ENCODE measurements at regions not wholly inside any gene's neighbourhood (a gene's known extent, or its start where the extent isn't known, plus 50 kb on each side); places are given as distances from the start of the nearest gene placed in this dataset.

DNA sequence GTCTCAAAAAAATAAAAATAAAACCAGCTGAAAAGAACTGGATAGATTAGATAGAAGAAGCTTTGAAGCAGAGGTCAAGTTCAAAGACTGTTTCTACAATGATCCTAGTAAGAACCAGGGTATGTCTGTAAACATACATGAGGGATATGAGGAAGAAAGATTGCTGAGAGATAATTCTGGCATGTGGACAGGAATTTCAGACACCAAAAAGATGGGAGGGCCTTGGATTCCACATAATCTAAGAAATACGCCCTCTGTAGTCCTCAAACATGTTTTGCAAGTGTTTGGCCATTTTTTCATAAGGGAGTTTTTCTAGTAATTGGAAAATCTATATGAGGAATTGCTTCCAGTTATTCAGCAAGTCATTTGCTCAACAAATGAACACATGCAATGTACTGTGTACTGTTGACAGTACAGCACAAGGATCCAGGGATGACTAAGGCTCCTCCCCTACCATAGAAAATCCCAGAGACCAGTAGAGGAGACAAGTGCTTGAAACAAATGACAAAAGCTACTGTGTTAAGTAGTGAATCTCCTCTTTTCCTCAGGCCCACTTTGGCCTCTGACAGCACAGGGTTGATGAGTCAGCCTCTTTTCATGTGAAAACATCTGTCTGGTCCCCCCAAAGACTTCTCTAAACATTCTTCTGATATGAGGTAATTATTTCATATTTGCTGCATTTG lies 795.9 kb downstream of the MAFB start:
- BruUV-seq (replicated peaks): no TSS peak
- H3K4me3 ChIP-seq (ENCODE audit: low read length): no peak overlapping the region
- H3K27me3 ChIP-seq (ENCODE audit: low read length): no peaks in the 10 kb centered on the region
- H3F3A ChIP-seq (ENCODE audit: low read length, unreplicated experiment): no peaks in the 10 kb centered on the region
- H3K9ac ChIP-seq (ENCODE audit: low read length): no peak overlapping the region
- H2AFZ ChIP-seq (ENCODE audit: low read length): no peak overlapping the region
- peaks cover 39% of the 10 kb centered on the region; the same call in 1 of the 2 replicates for H3K9me3 ChIP-seq (ENCODE audit: low read length)
- ATAC-seq: no peak
- H3K4me1 ChIP-seq (ENCODE audit: insufficient read depth, low read length): no peaks in the 10 kb centered on the region
- no peaks in the 10 kb centered on the region for H3K79me2 ChIP-seq (ENCODE audit: low read length)
- H3K27ac ChIP-seq (ENCODE audit: low read length): no peak overlapping the region
- ChIA-PET CTCF (no interaction called here), POLR2A (ENCODE audit: unreplicated experiment) (no interaction called here)
- intact Hi-C loops (cut with micrococcal nuclease): no loop called here
- no peaks in the 10 kb centered on the region for H3K9me2 ChIP-seq (replicated peaks; ENCODE audit: low read length)
- TF ChIP-seq EZH2phosphoT487 (IDR thresholded peaks at IDR 0.05; ENCODE audit: borderline replicate concordance, low read length) (no peak), EZH2 (IDR thresholded peaks at IDR 0.05; ENCODE audit: low read length, unreplicated experiment) (no peak)
- TF ChIP-seq, protein P1, sequence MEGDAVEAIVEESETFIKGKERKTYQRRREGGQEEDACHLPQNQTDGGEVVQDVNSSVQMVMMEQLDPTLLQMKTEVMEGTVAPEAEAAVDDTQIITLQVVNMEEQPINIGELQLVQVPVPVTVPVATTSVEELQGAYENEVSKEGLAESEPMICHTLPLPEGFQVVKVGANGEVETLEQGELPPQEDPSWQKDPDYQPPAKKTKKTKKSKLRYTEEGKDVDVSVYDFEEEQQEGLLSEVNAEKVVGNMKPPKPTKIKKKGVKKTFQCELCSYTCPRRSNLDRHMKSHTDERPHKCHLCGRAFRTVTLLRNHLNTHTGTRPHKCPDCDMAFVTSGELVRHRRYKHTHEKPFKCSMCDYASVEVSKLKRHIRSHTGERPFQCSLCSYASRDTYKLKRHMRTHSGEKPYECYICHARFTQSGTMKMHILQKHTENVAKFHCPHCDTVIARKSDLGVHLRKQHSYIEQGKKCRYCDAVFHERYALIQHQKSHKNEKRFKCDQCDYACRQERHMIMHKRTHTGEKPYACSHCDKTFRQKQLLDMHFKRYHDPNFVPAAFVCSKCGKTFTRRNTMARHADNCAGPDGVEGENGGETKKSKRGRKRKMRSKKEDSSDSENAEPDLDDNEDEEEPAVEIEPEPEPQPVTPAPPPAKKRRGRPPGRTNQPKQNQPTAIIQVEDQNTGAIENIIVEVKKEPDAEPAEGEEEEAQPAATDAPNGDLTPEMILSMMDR (conservative IDR thresholded peaks at IDR 0.05; ENCODE audit: low read depth, low read length): no peak
- DNase-seq: no peak
- no peaks in the 10 kb centered on the region for H4K20me1 ChIP-seq (ENCODE audit: low read length)
- H3K36me3 ChIP-seq (ENCODE audit: low read depth, low read length): no peaks in the 10 kb centered on the region
- H3K4me2 ChIP-seq (ENCODE audit: low read length): no peak overlapping the region

DNA sequence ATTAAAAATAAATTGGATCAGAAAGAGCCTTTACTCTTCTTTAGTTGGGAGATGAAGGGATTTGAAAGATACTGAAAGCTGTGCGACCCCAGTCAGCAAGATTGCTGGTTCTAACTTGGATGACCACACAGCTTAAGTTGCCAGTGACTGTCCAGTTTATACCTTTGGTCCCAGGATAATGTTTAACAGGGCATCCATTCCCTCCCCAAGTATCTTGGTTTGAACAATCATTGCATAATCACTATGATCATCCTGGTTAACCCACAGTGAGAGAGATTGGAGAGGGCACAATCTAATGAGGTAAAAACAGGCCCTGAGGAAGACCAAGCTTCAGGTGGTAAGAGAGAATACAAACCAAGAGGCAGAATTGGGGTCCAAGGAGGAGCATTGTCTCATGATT lies 798.3 kb downstream of the MAFB start:
- H2AFZ ChIP-seq (ENCODE audit: low read length): no peak overlapping the region
- no peaks in the 10 kb centered on the region for H3K4me1 ChIP-seq (ENCODE audit: insufficient read depth, low read length)
- H3K36me3 ChIP-seq (ENCODE audit: low read depth, low read length): no peaks in the 10 kb centered on the region; the same call in 1 of the 2 replicates
- DNase-seq: no peak
- H3K4me2 ChIP-seq (ENCODE audit: low read length): no peak overlapping the region
- peaks cover 22% of the 10 kb centered on the region; the same call in 1 of the 2 replicates for H3K9me3 ChIP-seq (ENCODE audit: low read length)
- no peak overlapping the region for H3K9ac ChIP-seq (ENCODE audit: low read length)
- no peak for ATAC-seq
- no peaks in the 10 kb centered on the region for H4K20me1 ChIP-seq (ENCODE audit: low read length)
- TF ChIP-seq, protein P1 (conservative IDR thresholded peaks at IDR 0.05; ENCODE audit: low read depth, low read length): no peak
- TF ChIP-seq EZH2 (IDR thresholded peaks at IDR 0.05; ENCODE audit: low read length, unreplicated experiment) (no peak), EZH2phosphoT487 (IDR thresholded peaks at IDR 0.05; ENCODE audit: borderline replicate concordance, low read length) (no peak)
- H3K27me3 ChIP-seq (ENCODE audit: low read length): no peaks in the 10 kb centered on the region
- ChIA-PET POLR2A (ENCODE audit: unreplicated experiment) (no interaction called here), CTCF (no interaction called here)
- intact Hi-C loops (cut with micrococcal nuclease): no loop called here
- H3K27ac ChIP-seq (ENCODE audit: low read length): no peak overlapping the region
- no TSS peak for BruUV-seq (replicated peaks)
- H3F3A ChIP-seq (ENCODE audit: low read length, unreplicated experiment): no peaks in the 10 kb centered on the region
- no peaks in the 10 kb centered on the region for H3K79me2 ChIP-seq (ENCODE audit: low read length)
- no peak overlapping the region for H3K4me3 ChIP-seq (ENCODE audit: low read length)
- no peaks in the 10 kb centered on the region for H3K9me2 ChIP-seq (replicated peaks; ENCODE audit: low read length)

DNA sequence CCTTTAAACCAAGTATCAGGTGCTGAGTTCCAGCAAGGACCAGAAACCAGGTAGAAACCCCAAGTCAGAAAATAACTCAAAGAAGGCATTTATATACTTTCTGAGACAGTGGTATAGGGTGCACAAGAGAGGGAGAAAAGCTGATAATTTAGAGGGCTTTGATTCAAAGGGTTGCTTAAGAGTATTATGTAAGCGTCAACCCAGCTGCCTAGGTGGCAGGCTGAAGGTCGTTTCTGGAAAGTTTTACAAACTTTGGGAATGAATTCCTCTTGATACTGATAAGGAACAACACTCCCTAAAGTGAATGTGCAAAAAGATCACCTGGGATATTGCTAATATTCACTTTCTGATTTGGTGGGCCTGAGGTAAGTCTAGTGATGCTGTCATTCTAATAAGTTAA lies 800.7 kb downstream of the MAFB start:
- H3K9me2 ChIP-seq (replicated peaks; ENCODE audit: low read length): no peaks in the 10 kb centered on the region
- H3K27me3 ChIP-seq (ENCODE audit: low read length): no peaks in the 10 kb centered on the region
- no peaks in the 10 kb centered on the region for H3F3A ChIP-seq (ENCODE audit: low read length, unreplicated experiment)
- H3K4me2 ChIP-seq (ENCODE audit: low read length): no peak overlapping the region
- H3K79me2 ChIP-seq (ENCODE audit: low read length): no peaks in the 10 kb centered on the region
- no peaks in the 10 kb centered on the region for H3K4me1 ChIP-seq (ENCODE audit: insufficient read depth, low read length)
- no peak overlapping the region for H3K4me3 ChIP-seq (ENCODE audit: low read length)
- DNase-seq (no peak), ATAC-seq (no peak)
- H3K9ac ChIP-seq (ENCODE audit: low read length): no peak overlapping the region
- BruUV-seq (replicated peaks): no TSS peak
- H2AFZ ChIP-seq (ENCODE audit: low read length): no peak overlapping the region
- no peak overlapping the region for H3K27ac ChIP-seq (ENCODE audit: low read length)
- intact Hi-C loops (cut with micrococcal nuclease): no loop called here
- no peaks in the 10 kb centered on the region for H4K20me1 ChIP-seq (ENCODE audit: low read length)
- CTCF ChIA-PET: no interaction called here
- no peaks in the 10 kb centered on the region; the same call in 1 of the 2 replicates for H3K36me3 ChIP-seq (ENCODE audit: low read depth, low read length)
- no peak for TF ChIP-seq EZH2phosphoT487 (IDR thresholded peaks at IDR 0.05; ENCODE audit: borderline replicate concordance, low read length)
- TF ChIP-seq, protein P1 (conservative IDR thresholded peaks at IDR 0.05; ENCODE audit: low read depth, low read length): no peak
- TF ChIP-seq EZH2 (IDR thresholded peaks at IDR 0.05; ENCODE audit: low read length, unreplicated experiment): no peak
- peaks cover 17% of the 10 kb centered on the region; the same call in 1 of the 2 replicates for H3K9me3 ChIP-seq (ENCODE audit: low read length)
- POLR2A ChIA-PET (ENCODE audit: unreplicated experiment): no interaction called here
